HG03196 (cell line): ENCODE measurements at regions not wholly inside any gene's neighbourhood (a gene's known extent, or its start where the extent isn't known, plus 50 kb on each side); places are given as distances from the start of the nearest gene placed in this dataset.

Experiments used
- ATAC-seq: cut with Tn5 transposase; IDR thresholded peaks from one replicate; pipeline ENCODE4 v1.9.1; 2021; ENCODE audit not compliant: unreplicated experiment

GRCh38 chr2:186433777-186434432 lies 52.2 kb upstream of the ZC3H15 start:
- no peak for ATAC-seq
